K562 (cell line): ENCODE measurements at regions not wholly inside any gene's neighbourhood (a gene's known extent, or its start where the extent isn't known, plus 50 kb on each side); places are given as distances from the start of the nearest gene placed in this dataset.

Experiments used
- ATAC-seq: fragments of 200-7000 bp; cut with Tn5 transposase; 3 replicates; pipeline ENCODE4 v1.9.1; 2020; ENCODE audit warnings: moderate library complexity
- BruUV-seq: library from RNA; stranded (reverse); fragments of 400-500 nt; replicated peaks from 2 replicates; lab custom pipeline; 2021; lab: Mats Ljungman, UMichigan
- CTCF ChIA-PET: fragments of 300-600 bp; formaldehyde crosslinking; extraction: SDS; loops from one replicate; lab custom pipeline; 2021; ENCODE audit warnings: low intra/inter-chr PET ratio; lab: Yijun Ruan, JAX
- POLR2A ChIA-PET: fragments of 300-600, 350-650 bp; sonication (Branson Sonifier 250); formaldehyde crosslinking; extraction: SDS; loops from one replicate; lab custom pipeline; 2021; ENCODE audit warnings: antibody characterized with exemption, inconsistent platforms; lab: Yijun Ruan, JAX
- DNase-seq, 4 experiments: peaks; one replicate each; pipeline versions ENCODE4 v3.0.0 to v3.0.0-alpha.2; 2011 to 2018; ENCODE audit warnings: low spot score in 3 of 4, mixed read lengths in 3 of 4; ENCODE audit errors: extremely low read depth in 1 of 4
- FAIRE-seq: peaks from 2 replicates; lab custom pipeline; 2011; peaks lifted over from hg19 to GRCh38; lab: Jason Lieb, UNC
- H2AFZ ChIP-seq: 2 replicates; pipeline ENCODE4 v1.6.0; 2011; ENCODE audit warnings: low read depth, low read length, control low read depth, inconsistent platforms
- H3K27ac ChIP-seq: fragments of 200-600 bp; 3 replicates; pipeline ENCODE4 v1.8.0; 2011; ENCODE audit warnings: low read depth, mild to moderate bottlenecking, control low read depth, inconsistent platforms, low read length, moderate library complexity, mixed read lengths; ENCODE audit errors: extremely low read depth
- H3K27me3 ChIP-seq, 2 experiments: fragments of 300-600 bp in 1 of 2; 2 replicates in 1 of 2; 3 replicates in 1 of 2; pipeline versions ENCODE4 v1.6.0 to v1.8.0; 2011; ENCODE audit warnings: inconsistent platforms in 2 of 2, low read length in 2 of 2, mild to moderate bottlenecking in 1 of 2, mixed read lengths in 1 of 2, moderate library complexity in 1 of 2; ENCODE audit not compliant: control insufficient read depth in 2 of 2, insufficient read depth in 2 of 2
- H3K36me3 ChIP-seq: fragments of 300-600 bp; 3 replicates; pipeline ENCODE4 v1.8.0; 2011; ENCODE audit warnings: mild to moderate bottlenecking, low read length, inconsistent platforms; ENCODE audit not compliant: control insufficient read depth, insufficient read depth
- H3K4me1 ChIP-seq, 2 experiments: fragments of 200-600 bp in 1 of 2; replicated peaks in 1 of 2; 2 replicates in 1 of 2; 3 replicates in 1 of 2; pipeline versions ENCODE4 v1.5.1 to v1.8.0; 2011; ENCODE audit warnings: inconsistent platforms in 2 of 2, low read length in 2 of 2, mild to moderate bottlenecking in 1 of 2, mixed read lengths in 1 of 2, moderate library complexity in 1 of 2; ENCODE audit not compliant: control insufficient read depth in 2 of 2, insufficient read depth in 2 of 2
- H3K4me2 ChIP-seq: 2 replicates; pipeline ENCODE4 v1.6.1; 2011; ENCODE audit warnings: low read length, control low read depth, inconsistent platforms, mixed read lengths; ENCODE audit not compliant: insufficient read depth
- H3K4me3 ChIP-seq: fragments of 200-600 bp; sonication (generic), shearing (Covaris generic); 2 replicates; pipeline ENCODE4 v1.5.1; 2016; ENCODE audit warnings: control low read depth, inconsistent platforms
- H3K79me2 ChIP-seq: fragments of 200-600 bp; 3 replicates; pipeline ENCODE4 v1.8.0; 2011; ENCODE audit warnings: low read length, inconsistent platforms; ENCODE audit not compliant: control insufficient read depth, insufficient read depth
- H3K9ac ChIP-seq, 2 experiments: 2 replicates each; pipeline versions ENCODE4 v1.6.0 to v1.6.1; 2011; ENCODE audit warnings: low read depth in 2 of 2, low read length in 2 of 2, control low read depth in 1 of 2, inconsistent platforms in 1 of 2, mild to moderate bottlenecking in 1 of 2, mixed read lengths in 1 of 2; ENCODE audit not compliant: insufficient read depth in 1 of 2
- H3K9me1 ChIP-seq: one replicate; pipeline ENCODE4 v1.6.0; 2011; ENCODE audit warnings: inconsistent platforms, mild to moderate bottlenecking, low read length, moderate library complexity; ENCODE audit not compliant: control insufficient read depth, insufficient read depth
- H3K9me3 ChIP-seq: replicated peaks from 2 replicates; pipeline ENCODE4 v1.5.1; 2011; ENCODE audit warnings: low read depth, low read length, inconsistent platforms; ENCODE audit not compliant: control insufficient read depth, insufficient read depth
- H4K20me1 ChIP-seq: replicated peaks from 2 replicates; pipeline ENCODE4 v1.6.1; 2011; ENCODE audit warnings: low read length, inconsistent platforms, mixed read lengths; ENCODE audit not compliant: control insufficient read depth, insufficient read depth
- ATF1 ChIP-seq, 2 experiments: fragments of 450-650 bp in 1 of 2; IDR thresholded peaks; 2 replicates each; pipeline ENCODE4 v1.6.1; 2016; ENCODE audit warnings: missing compliant biosample characterization in 1 of 2, missing genetic modification characterization in 1 of 2
- CSDE1 ChIP-seq, 2 experiments: fragments of 450-650 bp; IDR thresholded peaks; 2 replicates each; pipeline ENCODE4 v1.6.1; 2016; ENCODE audit warnings: mild to moderate bottlenecking in 1 of 2
- FOS ChIP-seq: IDR thresholded peaks from 3 replicates; pipeline ENCODE4 v1.6.1; 2011; ENCODE audit not compliant: insufficient read length; ENCODE audit errors: extremely low read depth
- LARP7 ChIP-seq: fragments of 450-650 bp; IDR thresholded peaks from 2 replicates; pipeline ENCODE4 v1.6.1; 2016
- NEUROD1 ChIP-seq: fragments of 150-350 bp; IDR thresholded peaks from 2 replicates; pipeline ENCODE4 v1.6.1; 2014; ENCODE audit warnings: borderline replicate concordance, low read length, low read depth; ENCODE audit not compliant: partially characterized antibody
- SMARCB1 ChIP-seq: IDR thresholded peaks from 2 replicates; pipeline ENCODE4 v1.6.1; 2011; ENCODE audit warnings: improper control_type of control experiment, low read depth; ENCODE audit not compliant: insufficient read length
- ZNF253 ChIP-seq: fragments of 250-450 bp; sonication (Bioruptor Pico); conservative IDR thresholded peaks from 2 replicates; pipeline ENCODE4 v1.6.1; 2021; ENCODE audit warnings: mild to moderate bottlenecking
- WGBS: fragments of 100-300 bp; shearing (Covaris generic); methylation state at CpG from one replicate; pipeline ENCODE4 v1.1.6; 2016; ENCODE audit warnings: low coverage, mixed read lengths; ENCODE audit not compliant: insufficient coverage; ENCODE audit errors: missing lambda C conversion rate; 5-methylcytosine and 5-hydroxymethylcytosine counted together
- in situ Hi-C: fragments of 300-500 bp; cut with MboI; formaldehyde crosslinking; loops from 4 replicates; pipeline ENCODE4 v1.15.0; 2018; ENCODE audit warnings: inconsistent platforms, mixed read lengths
- intact Hi-C: fragments of 100-400 bp; cut with micrococcal nuclease; formaldehyde crosslinking; loops from 2 replicates; pipeline ENCODE4 v1.14.2; 2022
- TF ChIP-seq, protein P1 (sequence below), 3 experiments: fragments of 200-800 bp in 1 of 3; sonication (Bioruptor generic) in 1 of 3; sonication (generic) in 1 of 3; formaldehyde crosslinking in 1 of 3; IDR thresholded peaks; 2 replicates each; pipeline versions ENCODE4 v1.6.1 to v1.8.0; 2016 to 2022; ENCODE audit warnings: mild to moderate bottlenecking in 2 of 3, missing compliant biosample characterization in 2 of 3, missing genetic modification characterization in 2 of 3, missing genetic modification reagents in 1 of 3
- TF ChIP-seq, protein P2 (sequence below): conservative IDR thresholded peaks from 2 replicates; pipeline ENCODE4 v1.6.1; 2011; ENCODE audit warnings: low read depth, mild to moderate bottlenecking, low read length; ENCODE audit not compliant: control insufficient read depth

DNA sequence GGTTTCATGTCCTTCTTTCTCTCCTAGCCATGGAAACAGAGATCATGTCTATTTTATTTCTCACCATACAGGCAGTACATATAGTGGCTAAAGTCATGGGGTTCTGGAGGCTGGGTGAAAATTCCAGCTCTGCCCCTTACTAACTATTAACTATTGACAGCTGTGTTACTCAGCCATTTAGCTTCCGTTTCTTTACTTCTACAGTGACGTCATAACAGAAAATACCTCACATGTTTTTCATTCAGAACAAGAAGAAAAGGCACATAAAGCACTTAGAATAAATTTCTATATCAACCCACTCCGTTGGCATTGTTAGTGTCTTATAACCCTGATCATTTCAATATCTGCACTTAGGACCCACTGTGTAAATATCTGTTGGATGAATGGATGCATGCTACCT is 1506.9 kb upstream of the TMEM132C start:
- no peaks in the 10 kb centered on the region for H3K4me1 ChIP-seq
- no peaks in the 10 kb centered on the region for H3K9me3 ChIP-seq
- H3K4me3 ChIP-seq, result no peak overlapping the region
- POLR2A ChIA-PET, result no interaction called here
- H2AFZ ChIP-seq, result no peak overlapping the region
- in situ Hi-C loops, result no loop called here
- no peaks in the 10 kb centered on the region for H4K20me1 ChIP-seq
- DNase-seq, result no peak
- no peak overlapping the region for H3K27ac ChIP-seq
- H3K4me2 ChIP-seq, result no peak overlapping the region
- no peaks in the 10 kb centered on the region for H3K36me3 ChIP-seq
- H3K9me1 ChIP-seq, result no peaks in the 10 kb centered on the region
- no peak for ATAC-seq
- TF ChIP-seq NEUROD1 (no peak), LARP7 (no peak), CSDE1 (IDR thresholded peaks at IDR 0.05) (no peak), ZNF253 (CRISPR knock-in tag) (no peak), SMARCB1 (no peak), ATF1 (CRISPR knock-in tag; IDR thresholded peaks at IDR 0.05) (no peak), ATF1 (tag; IDR thresholded peaks at IDR 0.05) (0 out of 2 replicates have a peak, but pooled peaks have one; percentile 41), FOS (no peak)
- TF ChIP-seq, protein P1, sequence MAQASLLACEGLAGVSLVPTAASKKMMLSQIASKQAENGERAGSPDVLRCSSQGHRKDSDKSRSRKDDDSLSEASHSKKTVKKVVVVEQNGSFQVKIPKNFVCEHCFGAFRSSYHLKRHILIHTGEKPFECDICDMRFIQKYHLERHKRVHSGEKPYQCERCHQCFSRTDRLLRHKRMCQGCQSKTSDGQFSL (CRISPR knock-in tag; IDR thresholded peaks at IDR 0.05), result no peak
- TF ChIP-seq, protein P1 (tag; IDR thresholded peaks at IDR 0.05), result no peak
- TF ChIP-seq, protein P2, sequence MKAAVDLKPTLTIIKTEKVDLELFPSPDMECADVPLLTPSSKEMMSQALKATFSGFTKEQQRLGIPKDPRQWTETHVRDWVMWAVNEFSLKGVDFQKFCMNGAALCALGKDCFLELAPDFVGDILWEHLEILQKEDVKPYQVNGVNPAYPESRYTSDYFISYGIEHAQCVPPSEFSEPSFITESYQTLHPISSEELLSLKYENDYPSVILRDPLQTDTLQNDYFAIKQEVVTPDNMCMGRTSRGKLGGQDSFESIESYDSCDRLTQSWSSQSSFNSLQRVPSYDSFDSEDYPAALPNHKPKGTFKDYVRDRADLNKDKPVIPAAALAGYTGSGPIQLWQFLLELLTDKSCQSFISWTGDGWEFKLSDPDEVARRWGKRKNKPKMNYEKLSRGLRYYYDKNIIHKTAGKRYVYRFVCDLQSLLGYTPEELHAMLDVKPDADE, result no peak
- WGBS, result 0% methylated on average over 3 of the region's 3 CpGs
- H3K79me2 ChIP-seq, result no peaks in the 10 kb centered on the region
- H3K27me3 ChIP-seq, result no peaks in the 10 kb centered on the region
- CTCF ChIA-PET, result no interaction called here
- FAIRE-seq, result no peak
- no peak overlapping the region for H3K9ac ChIP-seq
- no TSS peak for BruUV-seq
- intact Hi-C loops, result no loop called here
